ENCODE measurements at regions not wholly inside any gene's neighbourhood (a gene's known extent, or its start where the extent isn't known, plus 50 kb on each side); places are given as distances from the start of the nearest gene placed in this dataset.
"Not testable (repeated sequence)": the region's sequence is repeated elsewhere in the genome, so short reads cannot be mapped to it uniquely, and the experiment has no call there.

- CTCF ChIA-PET: no interaction called here
- no peak overlapping the region for H3K9ac ChIP-seq (ENCODE audit: control insufficient read depth, insufficient read depth, low read length)
- in situ Hi-C loops (cut with MboI): no loop called here
- no peaks in the 10 kb centered on the region for H3K27me3 ChIP-seq (replicated peaks in 1 of 2; ENCODE audit: control insufficient read depth in 2 of 2, insufficient read depth in 2 of 2, low read length in 1 of 2)
- WGBS (ENCODE audit: insufficient coverage, insufficient replicate concordance, low lambda C conversion rate, missing lambda C conversion rate): 47% methylated on average over 2 of the region's 2 CpGs
- POLR2A ChIA-PET: no interaction called here
- H3K27ac ChIP-seq (ENCODE audit: control insufficient read depth, insufficient read depth): no peak overlapping the region
- no peaks in the 10 kb centered on the region for H3K4me1 ChIP-seq (ENCODE audit: control insufficient read depth, insufficient read depth, low read length)
- no TSS peak for BruUV-seq (replicated peaks)
- no peaks in the 10 kb centered on the region for H4K20me1 ChIP-seq (ENCODE audit: control insufficient read depth, insufficient read depth)
- no peaks in the 10 kb centered on the region for H3K79me2 ChIP-seq (ENCODE audit: control insufficient read depth, insufficient read depth, low read length)
- FAIRE-seq (no peak), DNase-seq (ENCODE audit: low read depth, low spot score) (no peak), ATAC-seq (no peak)
- H2AFZ ChIP-seq (ENCODE audit: control insufficient read depth, low read depth, low read length): no peak overlapping the region
- H3K36me3 ChIP-seq (ENCODE audit: control insufficient read depth in 2 of 2, insufficient read depth in 2 of 2, low read length in 1 of 2): no peaks in the 10 kb centered on the region
- no peak for TF ChIP-seq RCOR1 (conservative IDR thresholded peaks at IDR 0.05; ENCODE audit: low read depth, low read length)
- TF ChIP-seq TCF7 (IDR thresholded peaks at IDR 0.05; ENCODE audit: borderline replicate concordance): no peak
- TF ChIP-seq GABPA (IDR thresholded peaks at IDR 0.05; ENCODE audit: low read depth): no peak
- TF ChIP-seq IRF5 (IDR thresholded peaks at IDR 0.05; ENCODE audit: borderline replicate concordance): no peak
- no peak overlapping the region for H3K4me3 ChIP-seq
- H3K9me3 ChIP-seq (replicated peaks; ENCODE audit: control insufficient read depth, insufficient read depth, low read length): no peaks in the 10 kb centered on the region
- SMC1A ChIA-PET (ENCODE audit: uncharacterized antibody, unreplicated experiment): no interaction called here
- RAD21 ChIA-PET (ENCODE audit: unreplicated experiment): no interaction called here
- no peak overlapping the region for H3K4me2 ChIP-seq (ENCODE audit: control insufficient read depth, insufficient read depth)
- intact Hi-C loops (cut with micrococcal nuclease; ENCODE audit: unreplicated experiment): loop anchor here (5.0 kb wide), 2 partner anchors 48 to 52 kb away; no protein-coding TSS in a partner anchor
Measured at GRCh38 chr1:121544500-121544899, 359.7 kb downstream of the SRGAP2C start.

- H3K9me3 ChIP-seq (replicated peaks; ENCODE audit: control insufficient read depth, insufficient read depth, low read length); H3K79me2 ChIP-seq (ENCODE audit: control insufficient read depth, insufficient read depth, low read length); H3K4me3 ChIP-seq; DNase-seq (ENCODE audit: low read depth, low spot score); in situ Hi-C loops (cut with MboI); H3K27ac ChIP-seq (ENCODE audit: control insufficient read depth, insufficient read depth); H3K4me1 ChIP-seq (ENCODE audit: control insufficient read depth, insufficient read depth, low read length); POLR2A ChIA-PET; H3K9ac ChIP-seq (ENCODE audit: control insufficient read depth, insufficient read depth, low read length); H4K20me1 ChIP-seq (ENCODE audit: control insufficient read depth, insufficient read depth); RAD21 ChIA-PET (ENCODE audit: unreplicated experiment); CTCF ChIA-PET; FAIRE-seq; H3K4me2 ChIP-seq (ENCODE audit: control insufficient read depth, insufficient read depth); H3K27me3 ChIP-seq (replicated peaks in 1 of 2; ENCODE audit: control insufficient read depth in 2 of 2, insufficient read depth in 2 of 2, low read length in 1 of 2); intact Hi-C loops (cut with micrococcal nuclease; ENCODE audit: unreplicated experiment); BruUV-seq (replicated peaks); H3K36me3 ChIP-seq (ENCODE audit: control insufficient read depth in 2 of 2, insufficient read depth in 2 of 2, low read length in 1 of 2); SMC1A ChIA-PET (ENCODE audit: uncharacterized antibody, unreplicated experiment); H2AFZ ChIP-seq (ENCODE audit: control insufficient read depth, low read depth, low read length); ATAC-seq: not testable (repeated sequence)
- 13% methylated on average over 1 of the region's 3 CpGs for WGBS (ENCODE audit: insufficient coverage, insufficient replicate concordance, low lambda C conversion rate, missing lambda C conversion rate)
Measured at GRCh38 chr1:121545899-121546298, 361.1 kb downstream of the SRGAP2C start.
